ENCODE measurements at regions not wholly inside any gene's neighbourhood (a gene's known extent, or its start where the extent isn't known, plus 50 kb on each side); places are given as distances from the start of the nearest gene placed in this dataset.

DNA sequence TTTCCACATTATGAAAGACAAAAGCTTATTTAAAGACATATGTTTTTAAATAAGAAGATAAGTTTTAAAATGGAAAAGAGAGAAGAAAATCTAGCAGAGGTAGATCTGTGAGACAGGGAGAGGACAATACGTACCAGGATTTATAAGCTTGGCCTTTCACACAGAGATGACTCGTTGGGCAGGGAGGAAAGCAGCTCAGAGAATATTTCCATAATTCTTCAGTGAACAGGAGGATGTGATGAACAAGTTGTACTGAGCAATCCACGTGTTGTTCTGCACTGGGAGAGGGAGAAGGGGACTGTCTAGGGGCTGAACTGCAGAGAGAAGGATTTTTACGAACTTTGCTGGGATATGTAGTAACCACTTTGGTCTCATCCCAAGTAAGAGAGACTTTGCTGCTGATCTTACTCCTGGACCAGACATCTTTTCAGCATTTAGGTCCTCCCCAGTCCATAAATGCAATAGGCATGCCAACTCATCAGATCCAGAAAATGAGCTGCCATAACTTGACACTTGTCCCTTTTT is 162.5 kb upstream of the SETBP1 start:
- FAIRE-seq, result no peak

DNA sequence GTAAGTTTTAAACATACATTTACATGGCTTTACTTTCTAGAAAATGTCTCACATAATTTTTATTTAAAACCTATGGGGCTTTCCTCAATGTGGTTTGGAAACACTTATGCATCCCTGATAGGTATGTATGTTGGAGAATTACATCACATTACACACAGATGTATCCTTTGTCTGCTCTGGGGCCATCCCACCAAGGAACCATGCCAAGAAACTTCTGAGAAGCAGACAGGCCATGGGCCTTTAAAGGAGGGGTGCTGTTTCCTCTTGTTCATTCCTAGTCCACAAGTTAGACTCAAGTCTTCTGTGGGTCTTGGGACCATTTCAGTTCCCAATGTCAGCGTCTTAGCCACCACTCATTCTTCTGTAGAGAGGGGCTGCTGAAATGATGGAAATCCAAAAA is 162.0 kb upstream of the SETBP1 start:
- Histone ChIP-seq H3K27ac (ENCODE audit: low read depth in 2 of 2, low read length in 2 of 2) (no peak overlapping the region), H3K27me3 (ENCODE audit: control insufficient read depth, insufficient read depth, low read length) (no peaks in the 10 kb centered on the region), H3K4me3 (ENCODE audit: low read length in 3 of 3) (no peak overlapping the region), H3K36me3 (ENCODE audit: control insufficient read depth in 2 of 3, insufficient read depth in 3 of 3, low read length in 3 of 3) (no peaks in the 10 kb centered on the region), H3K9ac (ENCODE audit: low read length in 3 of 3) (no peak overlapping the region), H3K4me1 (ENCODE audit: control insufficient read depth in 2 of 3, insufficient read depth in 2 of 3, low read depth in 1 of 3, low read length in 3 of 3) (no peaks in the 10 kb centered on the region), H3K9me3 (ENCODE audit: control insufficient read depth in 2 of 3, insufficient read depth in 1 of 3, low read length in 3 of 3) (no peaks in the 10 kb centered on the region)
- no peak for DNase-seq
- TF ChIP-seq, protein P1, sequence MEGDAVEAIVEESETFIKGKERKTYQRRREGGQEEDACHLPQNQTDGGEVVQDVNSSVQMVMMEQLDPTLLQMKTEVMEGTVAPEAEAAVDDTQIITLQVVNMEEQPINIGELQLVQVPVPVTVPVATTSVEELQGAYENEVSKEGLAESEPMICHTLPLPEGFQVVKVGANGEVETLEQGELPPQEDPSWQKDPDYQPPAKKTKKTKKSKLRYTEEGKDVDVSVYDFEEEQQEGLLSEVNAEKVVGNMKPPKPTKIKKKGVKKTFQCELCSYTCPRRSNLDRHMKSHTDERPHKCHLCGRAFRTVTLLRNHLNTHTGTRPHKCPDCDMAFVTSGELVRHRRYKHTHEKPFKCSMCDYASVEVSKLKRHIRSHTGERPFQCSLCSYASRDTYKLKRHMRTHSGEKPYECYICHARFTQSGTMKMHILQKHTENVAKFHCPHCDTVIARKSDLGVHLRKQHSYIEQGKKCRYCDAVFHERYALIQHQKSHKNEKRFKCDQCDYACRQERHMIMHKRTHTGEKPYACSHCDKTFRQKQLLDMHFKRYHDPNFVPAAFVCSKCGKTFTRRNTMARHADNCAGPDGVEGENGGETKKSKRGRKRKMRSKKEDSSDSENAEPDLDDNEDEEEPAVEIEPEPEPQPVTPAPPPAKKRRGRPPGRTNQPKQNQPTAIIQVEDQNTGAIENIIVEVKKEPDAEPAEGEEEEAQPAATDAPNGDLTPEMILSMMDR (IDR thresholded peaks at IDR 0.05; ENCODE audit: borderline replicate concordance, extremely low read depth, insufficient read depth), result no peak
- intact Hi-C loops (cut with DNase I), result no loop called here
- FAIRE-seq, result no peak

More for the DNA sequence above, 162.5 kb upstream of the SETBP1 start:
- Histone ChIP-seq H3K9ac (ENCODE audit: low read length in 3 of 3) (no peak overlapping the region), H3K4me1 (ENCODE audit: control insufficient read depth in 2 of 3, insufficient read depth in 2 of 3, low read depth in 1 of 3, low read length in 3 of 3) (no peaks in the 10 kb centered on the region), H3K27me3 (ENCODE audit: control insufficient read depth, insufficient read depth, low read length) (no peaks in the 10 kb centered on the region), H3K27ac (ENCODE audit: low read depth in 2 of 2, low read length in 2 of 2) (no peak overlapping the region), H3K9me3 (ENCODE audit: control insufficient read depth in 2 of 3, insufficient read depth in 1 of 3, low read length in 3 of 3) (no peaks in the 10 kb centered on the region), H3K36me3 (ENCODE audit: control insufficient read depth in 2 of 3, insufficient read depth in 3 of 3, low read length in 3 of 3) (no peaks in the 10 kb centered on the region), H3K4me3 (ENCODE audit: low read length in 3 of 3) (no peak overlapping the region)
- intact Hi-C loops (cut with DNase I), result no loop called here
- DNase-seq, result no peak
- TF ChIP-seq, protein P1 (IDR thresholded peaks at IDR 0.05; ENCODE audit: borderline replicate concordance, extremely low read depth, insufficient read depth), result no peak

DNA sequence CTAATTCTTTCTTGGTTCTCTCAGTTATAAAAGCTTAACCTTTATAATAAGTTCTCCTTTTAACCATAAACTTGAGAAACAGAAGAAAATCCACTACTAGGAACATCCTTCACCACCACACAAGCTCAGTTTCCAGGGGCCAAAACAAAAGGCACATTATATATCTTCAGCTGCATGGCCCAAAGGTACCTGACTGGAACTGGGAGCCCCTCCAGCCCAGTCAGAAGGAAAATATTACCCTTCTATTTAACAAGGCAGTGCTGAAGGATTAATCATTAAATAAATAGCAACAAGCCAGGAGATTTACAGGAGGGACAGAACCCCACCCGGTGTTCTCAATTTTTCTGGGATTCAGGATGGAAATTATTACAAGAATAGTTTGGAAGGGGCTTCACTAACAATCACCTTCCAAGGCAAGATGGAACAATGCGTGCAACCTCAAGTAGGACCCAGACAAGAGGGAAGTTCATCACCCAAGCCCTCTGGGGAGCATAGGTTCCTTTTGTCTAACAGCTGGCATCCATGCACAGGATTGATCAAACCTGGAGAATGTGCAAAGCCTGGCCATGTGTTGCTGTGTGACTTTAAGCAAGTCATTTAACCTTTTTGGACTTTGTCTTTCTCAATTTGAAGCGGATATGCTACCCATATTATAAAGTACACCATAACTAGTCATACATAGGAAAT is 159.6 kb upstream of the SETBP1 start:
- TF ChIP-seq, protein P1 (IDR thresholded peaks at IDR 0.05; ENCODE audit: borderline replicate concordance, extremely low read depth, insufficient read depth), result no peak
- Histone ChIP-seq H3K4me3 (ENCODE audit: low read length in 3 of 3) (no peak overlapping the region), H3K9me3 (ENCODE audit: control insufficient read depth in 2 of 3, insufficient read depth in 1 of 3, low read length in 3 of 3) (no peaks in the 10 kb centered on the region), H3K36me3 (ENCODE audit: control insufficient read depth in 2 of 3, insufficient read depth in 3 of 3, low read length in 3 of 3) (no peaks in the 10 kb centered on the region), H3K4me1 (ENCODE audit: control insufficient read depth in 2 of 3, insufficient read depth in 2 of 3, low read depth in 1 of 3, low read length in 3 of 3) (no peaks in the 10 kb centered on the region), H3K27me3 (ENCODE audit: control insufficient read depth, insufficient read depth, low read length) (no peaks in the 10 kb centered on the region), H3K27ac (ENCODE audit: low read depth in 2 of 2, low read length in 2 of 2) (no peak overlapping the region), H3K9ac (ENCODE audit: low read length in 3 of 3) (no peak overlapping the region)
- intact Hi-C loops (cut with DNase I), result no loop called here
- FAIRE-seq (no peak), DNase-seq (peak in 2 of 5 donors; percentile 27 to 47)

Data from kidney (tissue), 13 donors.